ENCODE measurements at regions not wholly inside any gene's neighbourhood (a gene's known extent, or its start where the extent isn't known, plus 50 kb on each side); places are given as distances from the start of the nearest gene placed in this dataset.

DNA sequence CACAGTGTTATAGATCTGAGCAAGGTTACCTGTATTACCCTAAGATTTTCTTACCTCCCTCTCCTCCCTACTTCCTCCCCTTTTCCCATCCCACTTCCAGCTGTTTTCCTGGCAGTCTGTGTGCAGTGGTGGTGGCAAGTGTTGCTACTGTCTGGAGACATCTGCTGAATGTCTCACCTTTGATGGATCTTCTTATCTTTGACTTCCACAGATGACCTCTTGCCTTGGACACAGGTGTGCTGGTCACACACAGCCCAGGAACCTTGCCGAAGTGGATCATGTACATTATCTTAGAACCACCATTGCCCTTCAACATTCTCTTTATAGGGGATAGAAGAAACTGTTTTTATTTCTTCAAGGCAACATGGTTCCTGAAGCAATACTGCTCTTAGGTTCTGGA lies 245.1 kb downstream of the UTP18 start:
- TF ChIP-seq CTCF (IDR thresholded peaks at IDR 0.05; ENCODE audit: low read length), result no peak
- no peak for TF ChIP-seq EZH2 (IDR thresholded peaks at IDR 0.05; ENCODE audit: borderline replicate concordance, low read length)
